ENCODE measurements at regions not wholly inside any gene's neighbourhood (a gene's known extent, or its start where the extent isn't known, plus 50 kb on each side); places are given as distances from the start of the nearest gene placed in this dataset.

DNA sequence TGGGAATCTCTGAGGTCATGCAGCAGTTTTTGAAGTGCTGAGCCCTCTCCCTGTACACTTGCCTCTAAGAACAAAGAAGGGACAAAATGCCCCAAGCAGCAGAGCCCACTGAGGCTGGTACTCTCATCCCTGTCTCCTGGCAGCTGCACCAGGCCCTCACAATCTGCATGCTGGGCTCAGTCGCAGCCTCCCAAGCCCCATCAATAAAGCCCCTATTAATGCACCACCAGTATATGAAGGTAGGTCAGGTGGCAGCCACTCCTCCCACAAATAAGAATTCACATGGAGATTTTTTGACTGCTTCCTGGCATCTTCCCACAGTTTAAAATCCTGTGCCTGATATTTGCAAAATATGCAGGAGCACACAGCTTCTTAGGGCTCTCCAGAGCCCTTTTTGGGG is 181.2 kb upstream of the PALMD start:
- TF ChIP-seq, protein P1, sequence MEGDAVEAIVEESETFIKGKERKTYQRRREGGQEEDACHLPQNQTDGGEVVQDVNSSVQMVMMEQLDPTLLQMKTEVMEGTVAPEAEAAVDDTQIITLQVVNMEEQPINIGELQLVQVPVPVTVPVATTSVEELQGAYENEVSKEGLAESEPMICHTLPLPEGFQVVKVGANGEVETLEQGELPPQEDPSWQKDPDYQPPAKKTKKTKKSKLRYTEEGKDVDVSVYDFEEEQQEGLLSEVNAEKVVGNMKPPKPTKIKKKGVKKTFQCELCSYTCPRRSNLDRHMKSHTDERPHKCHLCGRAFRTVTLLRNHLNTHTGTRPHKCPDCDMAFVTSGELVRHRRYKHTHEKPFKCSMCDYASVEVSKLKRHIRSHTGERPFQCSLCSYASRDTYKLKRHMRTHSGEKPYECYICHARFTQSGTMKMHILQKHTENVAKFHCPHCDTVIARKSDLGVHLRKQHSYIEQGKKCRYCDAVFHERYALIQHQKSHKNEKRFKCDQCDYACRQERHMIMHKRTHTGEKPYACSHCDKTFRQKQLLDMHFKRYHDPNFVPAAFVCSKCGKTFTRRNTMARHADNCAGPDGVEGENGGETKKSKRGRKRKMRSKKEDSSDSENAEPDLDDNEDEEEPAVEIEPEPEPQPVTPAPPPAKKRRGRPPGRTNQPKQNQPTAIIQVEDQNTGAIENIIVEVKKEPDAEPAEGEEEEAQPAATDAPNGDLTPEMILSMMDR (IDR thresholded peaks at IDR 0.05; ENCODE audit: low read depth, low read length), result no peak
- H3K4me3 ChIP-seq (ENCODE audit: low read depth, low read length), result no peak overlapping the region

DNA sequence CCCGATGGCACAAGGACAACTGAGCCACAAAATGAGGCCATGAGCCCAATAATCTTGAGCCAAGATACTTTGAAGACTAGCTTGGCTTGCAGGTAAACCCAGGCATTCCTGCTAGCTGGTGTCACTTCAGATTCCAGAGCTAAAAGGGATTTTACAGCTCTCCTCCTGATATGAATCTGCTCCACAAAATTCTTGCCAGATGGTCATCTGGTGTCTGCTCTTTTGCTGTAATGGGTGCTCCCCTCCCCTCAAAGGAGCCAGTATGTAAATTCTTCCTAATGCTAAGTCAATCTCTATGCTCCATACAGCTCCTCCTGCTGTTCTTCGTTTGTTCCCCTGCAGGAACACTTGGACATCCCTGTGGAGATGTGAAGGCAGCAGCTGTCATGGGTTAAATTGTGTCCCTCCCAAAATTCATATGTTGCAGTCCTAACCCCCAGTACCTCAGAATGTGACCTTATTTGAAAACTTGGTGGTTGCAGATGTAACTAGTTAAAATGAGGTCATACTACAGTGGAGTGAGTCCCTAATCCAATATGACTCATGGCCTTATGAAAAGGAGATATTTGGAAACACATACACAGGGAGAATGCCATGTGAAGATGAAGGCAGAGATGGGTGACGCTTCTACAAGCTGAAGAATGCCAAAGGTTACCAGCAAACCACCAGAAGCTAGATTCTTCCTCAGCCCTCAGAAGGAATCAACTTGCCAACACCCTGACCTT is 180.6 kb upstream of the PALMD start:
- TF ChIP-seq, protein P1 (IDR thresholded peaks at IDR 0.05; ENCODE audit: low read depth, low read length), result no peak
- H3K4me3 ChIP-seq (ENCODE audit: low read depth, low read length), result no peak overlapping the region

DNA sequence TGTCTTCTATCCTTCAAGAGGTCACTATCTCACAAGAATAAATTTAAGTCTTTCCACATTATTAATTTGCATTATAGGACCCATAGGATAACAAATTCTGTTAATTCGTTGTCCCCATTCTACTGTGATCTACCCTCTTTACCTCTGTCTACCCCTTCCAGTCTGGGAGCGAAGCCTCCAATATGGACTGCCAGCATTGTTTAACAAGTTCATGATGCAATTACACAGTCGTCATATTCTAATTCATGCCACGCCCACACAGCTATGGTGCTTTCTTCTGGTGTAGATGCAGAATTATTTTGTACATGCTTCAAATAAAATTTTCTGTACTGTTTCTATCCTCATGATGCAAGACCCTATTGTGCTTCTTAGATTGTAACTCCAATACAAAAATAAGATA is 178.3 kb upstream of the PALMD start:
- H3K4me3 ChIP-seq (ENCODE audit: low read depth, low read length), result no peak overlapping the region

DNA sequence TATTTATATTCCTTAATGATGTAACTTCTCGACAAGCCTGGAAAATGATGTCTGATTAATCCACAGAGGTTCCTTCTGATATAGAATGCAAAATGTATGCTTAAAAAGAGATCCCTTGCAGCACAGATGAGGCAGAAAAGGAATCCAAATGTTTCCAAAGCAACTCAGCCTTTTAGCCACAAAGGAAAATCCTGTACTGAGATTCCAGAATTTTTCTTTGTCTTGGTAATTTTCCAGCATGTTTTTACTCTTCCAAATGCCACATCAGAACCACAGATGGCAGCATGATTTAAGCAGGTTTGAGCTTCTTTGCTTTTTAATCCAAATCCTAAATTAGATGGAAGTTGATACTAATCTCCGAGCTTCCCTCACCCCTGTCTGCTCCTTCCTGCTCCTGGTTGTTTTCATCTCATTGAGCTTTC is 176.4 kb upstream of the PALMD start:
- TF ChIP-seq, protein P1 (IDR thresholded peaks at IDR 0.05; ENCODE audit: low read depth, low read length), result no peak
- H3K4me3 ChIP-seq (ENCODE audit: low read depth, low read length), result no peak overlapping the region

More for the DNA sequence above, 178.3 kb upstream of the PALMD start:
- TF ChIP-seq, protein P1 (IDR thresholded peaks at IDR 0.05; ENCODE audit: low read depth, low read length), result no peak

DNA sequence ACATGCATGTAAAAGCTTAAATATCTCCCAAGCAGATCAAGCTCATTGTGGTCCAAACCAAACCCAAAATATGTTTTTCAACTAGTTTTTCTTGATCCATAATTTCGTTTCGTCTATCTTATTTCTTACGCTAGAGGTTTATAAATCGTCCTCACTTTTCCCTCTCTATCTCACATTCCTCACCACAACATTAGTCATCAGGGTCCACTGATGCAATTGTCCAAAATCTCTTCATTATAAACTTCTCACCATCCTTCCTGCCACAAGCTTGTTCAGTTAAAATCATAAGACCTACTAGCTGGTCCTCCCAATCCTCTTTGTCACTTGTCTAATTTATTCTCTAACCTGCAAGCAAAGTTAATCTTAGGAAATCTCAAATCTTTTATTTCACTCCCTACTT is 173.0 kb upstream of the PALMD start:
- TF ChIP-seq, protein P1 (IDR thresholded peaks at IDR 0.05; ENCODE audit: low read depth, low read length), result no peak
- no peak overlapping the region for H3K4me3 ChIP-seq (ENCODE audit: low read depth, low read length)

DNA sequence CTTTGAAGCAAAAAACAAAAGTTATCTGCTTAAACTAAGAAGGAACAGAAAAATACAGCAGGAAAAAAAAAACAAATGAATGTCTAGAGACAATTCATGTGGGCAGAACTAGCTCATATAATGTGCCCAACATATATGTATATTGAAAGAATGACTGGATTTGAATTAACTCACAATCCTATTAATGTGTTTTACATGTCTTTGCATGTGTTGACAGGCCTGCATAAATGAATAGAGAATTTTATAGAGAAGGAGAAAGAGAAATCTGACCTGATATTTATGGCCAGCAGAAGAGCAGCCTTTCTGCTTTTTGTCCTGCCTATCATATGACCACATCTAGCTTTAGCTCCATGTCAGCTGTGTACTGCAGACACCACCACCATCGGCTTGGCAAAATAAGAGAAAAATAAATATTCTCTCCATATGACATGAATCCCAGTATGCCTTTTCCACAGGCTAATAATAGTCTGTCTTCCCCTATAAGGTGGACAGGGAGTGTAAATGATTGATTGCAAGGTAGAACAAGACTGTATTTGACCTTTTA is 171.5 kb upstream of the PALMD start:
- TF ChIP-seq, protein P1 (IDR thresholded peaks at IDR 0.05; ENCODE audit: low read depth, low read length), result no peak
- H3K4me3 ChIP-seq (ENCODE audit: low read depth, low read length), result no peak overlapping the region

DNA sequence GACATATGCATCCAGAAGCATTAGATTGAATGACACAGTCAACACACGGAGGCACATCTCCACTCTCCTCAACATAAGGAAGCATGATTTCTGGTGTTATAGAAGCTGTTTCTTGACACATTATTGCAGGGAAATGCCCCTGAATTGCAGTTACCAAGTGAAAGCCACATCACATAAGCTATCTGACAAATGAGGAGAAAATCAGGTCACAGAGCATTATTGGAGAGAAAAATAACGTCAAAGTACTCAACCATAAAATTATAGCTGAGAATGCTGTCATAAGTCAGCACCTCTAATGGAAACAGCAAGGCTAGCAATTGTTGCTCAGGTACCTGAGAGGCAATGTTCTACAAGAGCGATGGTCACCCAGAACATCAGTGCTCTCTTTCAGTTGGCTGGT is 169.9 kb upstream of the PALMD start:
- no peak overlapping the region for H3K4me3 ChIP-seq (ENCODE audit: low read depth, low read length)

More for the DNA sequence above, 169.9 kb upstream of the PALMD start:
- TF ChIP-seq, protein P1 (IDR thresholded peaks at IDR 0.05; ENCODE audit: low read depth, low read length), result no peak
